Glomerular visceral epithelial cell (primary cell): ENCODE measurements at regions not wholly inside any gene's neighbourhood (a gene's known extent, or its start where the extent isn't known, plus 50 kb on each side); places are given as distances from the start of the nearest gene placed in this dataset.
"Not testable (repeated sequence)": the region's sequence is repeated elsewhere in the genome, so short reads cannot be mapped to it uniquely, and the experiment has no call there.

Source experiments
- DNase-seq: peaks from one replicate; pipeline ENCODE4 v3.0.0-alpha.2; 2016; ENCODE audit errors: extremely low spot score

GRCh38 chr5:117332341-117332740 is 757.7 kb upstream of the SEMA6A start:
- DNase-seq = no peak

GRCh38 chr5:117327511-117327910 is 752.9 kb upstream of the SEMA6A start:
- DNase-seq = no peak

DNA sequence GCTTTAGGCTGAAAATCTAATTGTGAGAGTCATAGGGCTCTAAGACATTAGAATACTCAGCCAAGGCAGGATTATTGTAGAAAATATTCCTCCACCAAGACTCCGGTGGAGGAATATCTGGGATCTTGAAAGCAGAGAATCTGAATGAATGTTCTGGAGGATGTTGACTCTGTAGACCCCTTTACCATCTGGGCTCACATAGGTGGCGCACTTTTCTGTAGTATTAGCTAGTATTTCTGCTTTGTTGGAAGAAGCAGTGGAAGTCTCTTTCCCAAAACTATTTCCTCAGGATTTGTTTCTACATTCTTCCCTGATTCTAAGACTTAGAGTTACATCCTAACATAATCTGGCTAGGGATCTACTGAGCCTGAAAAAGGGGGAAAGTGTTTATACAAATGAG is 752.4 kb upstream of the SEMA6A start:
- no peak for DNase-seq

DNA sequence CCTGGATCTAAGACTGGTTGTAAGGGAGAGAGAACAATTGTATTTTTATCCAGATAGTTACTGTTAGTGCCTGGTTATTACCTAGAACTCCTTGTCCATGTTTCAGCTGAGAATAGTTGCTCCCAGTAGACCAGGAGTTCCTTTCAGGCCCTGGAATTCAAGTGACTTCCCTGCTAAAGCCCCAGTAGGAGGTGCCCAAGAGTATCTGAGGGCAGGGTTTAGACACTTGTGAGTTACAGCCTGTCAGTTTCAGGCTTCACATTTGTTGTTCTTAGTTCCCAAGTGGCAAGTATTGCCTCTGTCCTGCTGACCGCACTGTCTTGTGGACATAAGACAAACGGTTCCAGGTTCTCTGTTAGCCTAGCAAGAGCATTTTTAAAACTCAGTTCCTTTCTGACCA is 743.9 kb upstream of the SEMA6A start:
- no peak for DNase-seq

GRCh38 chr5:117315170-117315569 is 740.5 kb upstream of the SEMA6A start:
- no peak for DNase-seq

DNA sequence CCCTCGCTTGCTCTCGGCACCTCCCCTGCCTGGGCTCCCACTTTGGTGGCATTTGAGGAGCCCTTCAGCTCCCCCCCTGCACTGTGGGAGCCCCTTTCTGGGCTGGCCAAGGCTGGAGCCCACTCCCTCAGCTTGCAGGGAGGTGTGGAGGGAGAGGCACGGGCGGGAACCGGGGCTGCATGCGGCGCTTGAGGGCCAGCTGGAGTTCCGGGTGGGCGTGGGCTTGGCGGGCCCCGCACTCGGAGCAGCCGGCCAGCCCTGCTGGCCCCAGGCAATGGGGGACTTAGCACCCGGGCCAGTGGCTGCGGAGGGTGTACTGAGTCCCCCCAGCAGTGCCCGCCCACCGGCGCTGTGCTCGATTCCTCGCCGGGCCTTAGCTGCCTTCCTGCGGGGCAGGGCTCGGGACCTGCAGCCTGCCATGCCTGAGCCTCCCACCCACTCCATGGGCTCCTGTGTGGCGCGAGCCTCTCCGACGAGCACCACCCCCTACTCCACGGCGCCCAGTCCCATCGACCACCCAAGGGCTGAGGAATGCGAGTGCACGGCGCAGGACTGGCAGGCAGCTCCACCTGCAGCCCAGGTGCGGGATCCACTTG is 730.0 kb upstream of the SEMA6A start:
- DNase-seq = not testable (repeated sequence)

DNA sequence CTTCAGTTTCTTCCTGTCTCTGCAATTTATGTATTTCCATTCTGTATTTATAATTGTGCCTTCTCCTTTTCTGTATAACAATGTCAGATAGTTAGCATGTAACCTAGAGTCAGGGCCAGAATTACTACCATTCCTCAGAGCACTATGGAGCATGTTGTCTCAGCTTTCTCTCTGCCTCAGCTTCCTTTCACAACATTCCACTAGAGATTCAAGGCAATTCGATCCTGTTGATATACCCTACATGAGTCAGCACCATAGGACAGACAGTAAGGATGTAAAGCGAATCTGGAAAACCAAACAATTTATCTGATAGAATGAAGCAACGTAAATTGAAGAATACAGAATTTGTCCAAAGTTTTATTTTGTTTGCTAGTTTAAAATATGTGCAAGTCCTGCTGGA is 728.3 kb upstream of the SEMA6A start:
- no peak for DNase-seq

GRCh38 chr5:117302473-117302872 is 727.9 kb upstream of the SEMA6A start:
- no peak for DNase-seq

GRCh38 chr5:117299936-117300328 is 725.3 kb upstream of the SEMA6A start:
- DNase-seq = no peak

- DNase-seq = no peak
Observed at GRCh38 chr5:117299224-117299935, 724.8 kb upstream of the SEMA6A start.

DNA sequence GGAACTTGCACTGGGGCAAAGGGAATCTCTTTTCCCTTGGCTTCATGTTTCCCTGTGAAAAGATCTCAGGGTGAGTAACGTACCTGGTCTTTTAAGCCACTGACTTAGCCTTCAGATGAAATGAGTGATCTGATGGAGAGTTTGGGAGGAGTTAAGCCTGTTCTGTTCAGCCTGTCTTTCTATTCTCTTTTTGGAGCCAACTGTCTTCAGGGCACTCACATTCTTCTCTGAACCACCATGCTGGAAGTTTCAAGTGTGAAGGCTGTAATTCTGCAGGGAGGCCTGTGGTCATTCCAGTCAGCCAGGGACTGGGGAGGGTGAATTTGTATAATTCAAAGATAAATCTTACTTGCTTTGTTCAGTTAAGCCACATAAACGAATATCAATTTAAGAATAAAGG is 722.2 kb upstream of the SEMA6A start:
- no peak for DNase-seq

GRCh38 chr5:117295941-117296340 is 721.3 kb upstream of the SEMA6A start:
- no peak for DNase-seq

DNA sequence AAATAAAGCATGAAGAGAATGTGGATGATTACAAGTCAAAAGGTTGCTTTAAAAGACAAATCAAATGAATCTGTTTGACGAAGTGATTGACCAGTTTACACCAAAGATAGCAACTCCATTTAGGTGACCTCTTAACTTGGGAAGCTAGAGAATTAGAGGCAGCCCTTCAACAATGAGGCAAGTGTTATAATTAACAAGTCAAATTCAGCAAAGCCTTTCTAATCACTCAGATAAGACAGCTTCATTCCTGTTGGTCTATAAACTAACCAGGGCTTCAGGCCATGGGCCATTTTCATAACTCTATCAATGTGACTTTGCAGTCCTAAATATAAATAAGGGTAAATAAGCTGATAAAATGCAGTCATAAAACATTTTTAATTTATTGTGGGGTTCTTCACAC is 712.2 kb upstream of the SEMA6A start:
- DNase-seq = no peak

GRCh38 chr5:117271656-117272055 is 697.0 kb upstream of the SEMA6A start:
- no peak for DNase-seq

DNA sequence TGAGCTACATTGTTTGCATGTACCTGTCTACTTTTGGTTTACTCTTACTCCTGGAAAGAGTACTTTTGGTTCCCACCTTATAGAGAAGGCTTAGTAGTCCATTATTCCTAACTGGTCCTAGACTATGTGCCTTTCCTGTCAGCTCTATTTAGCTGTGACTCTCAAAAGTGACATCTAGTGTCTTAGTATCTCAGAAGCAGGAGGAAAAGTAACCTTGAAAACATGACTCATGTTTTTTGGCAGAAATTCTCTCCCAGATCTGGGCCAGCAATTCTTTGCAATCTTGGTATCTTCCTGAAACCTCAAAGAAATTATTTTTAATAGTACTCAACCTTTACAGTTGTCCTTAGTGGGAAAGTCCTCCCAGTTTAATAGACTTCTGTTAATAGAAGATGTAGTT is 691.7 kb upstream of the SEMA6A start:
- no peak for DNase-seq

- DNase-seq = no peak
Observed at GRCh38 chr5:117263231-117263630, 688.6 kb upstream of the SEMA6A start.

GRCh38 chr5:117262572-117263131 is 688.0 kb upstream of the SEMA6A start:
- no peak for DNase-seq

DNA sequence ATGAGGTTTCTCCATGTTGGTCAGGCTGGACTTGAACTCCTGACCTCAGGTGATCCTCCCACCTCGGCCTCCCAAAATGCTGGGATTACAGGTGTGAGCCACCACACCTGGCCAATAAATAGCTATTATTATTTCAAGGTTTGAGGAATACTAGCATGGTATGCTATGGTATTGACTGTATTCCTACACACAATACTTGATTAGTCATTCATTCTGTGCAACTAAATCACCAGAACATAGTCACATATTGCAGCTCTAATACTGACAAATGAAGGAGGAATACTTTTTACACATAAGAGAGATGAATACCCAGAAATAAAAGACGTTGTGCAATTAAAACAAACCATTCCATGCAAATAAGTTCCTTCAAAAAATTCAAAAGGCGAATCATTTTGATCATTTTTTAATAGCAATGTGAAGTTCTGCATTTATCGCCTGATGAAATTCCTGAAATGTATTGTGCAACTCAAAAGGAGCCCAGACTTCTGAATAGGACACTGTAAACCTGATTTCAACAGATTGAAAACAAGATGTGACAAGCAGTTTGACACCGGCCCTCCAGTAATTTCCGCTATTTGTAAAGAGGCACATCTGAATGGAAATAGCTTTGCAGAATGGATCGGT is 687.4 kb upstream of the SEMA6A start:
- DNase-seq = no peak

GRCh38 chr5:117255211-117256027 is 680.8 kb upstream of the SEMA6A start:
- DNase-seq = no peak

DNA sequence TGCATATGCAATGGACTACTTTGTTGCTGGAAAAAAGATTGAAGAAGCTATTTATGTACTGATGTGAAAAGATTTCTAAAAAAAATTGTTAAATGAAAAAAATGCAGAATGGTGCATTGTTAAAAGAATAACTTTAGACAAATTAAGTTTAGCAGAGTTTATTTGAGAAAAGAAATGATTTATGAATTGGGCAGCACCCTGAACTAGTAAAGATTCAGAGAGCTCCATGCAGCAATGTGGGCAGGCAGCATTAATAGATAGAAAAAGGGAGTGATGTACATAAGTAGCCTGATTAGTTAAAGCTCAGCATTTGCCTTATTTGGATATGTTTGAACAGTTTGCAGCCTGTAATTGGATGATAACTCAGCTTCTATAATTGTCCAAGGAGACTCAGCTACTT is 677.9 kb upstream of the SEMA6A start:
- DNase-seq = no peak

- no peak for DNase-seq
Observed at GRCh38 chr5:117249086-117249815, 674.6 kb upstream of the SEMA6A start.

DNA sequence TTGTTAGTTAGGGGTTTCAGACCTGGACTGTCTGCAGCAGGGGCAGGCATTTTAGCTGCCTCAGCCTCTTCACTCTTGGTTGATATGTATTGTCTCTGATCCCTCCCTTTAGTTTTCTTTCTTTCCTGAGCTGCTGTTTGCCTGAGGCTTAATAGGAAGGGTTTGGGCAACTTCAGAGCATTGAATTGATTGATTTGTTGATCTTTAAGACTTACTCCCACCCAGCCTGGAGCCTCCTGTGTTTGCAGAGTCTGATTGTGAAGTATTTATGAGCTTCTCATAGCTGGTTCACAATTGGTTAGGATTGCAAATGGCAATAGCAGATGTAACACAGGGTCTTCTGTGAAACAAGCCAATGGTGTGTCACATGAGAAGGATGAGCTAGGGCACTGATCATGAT is 671.8 kb upstream of the SEMA6A start:
- DNase-seq = no peak
